ENCODE measurements at regions not wholly inside any gene's neighbourhood (a gene's known extent, or its start where the extent isn't known, plus 50 kb on each side); places are given as distances from the start of the nearest gene placed in this dataset.
"Not testable (repeated sequence)": the region's sequence is repeated elsewhere in the genome, so short reads cannot be mapped to it uniquely, and the experiment has no call there.

DNA sequence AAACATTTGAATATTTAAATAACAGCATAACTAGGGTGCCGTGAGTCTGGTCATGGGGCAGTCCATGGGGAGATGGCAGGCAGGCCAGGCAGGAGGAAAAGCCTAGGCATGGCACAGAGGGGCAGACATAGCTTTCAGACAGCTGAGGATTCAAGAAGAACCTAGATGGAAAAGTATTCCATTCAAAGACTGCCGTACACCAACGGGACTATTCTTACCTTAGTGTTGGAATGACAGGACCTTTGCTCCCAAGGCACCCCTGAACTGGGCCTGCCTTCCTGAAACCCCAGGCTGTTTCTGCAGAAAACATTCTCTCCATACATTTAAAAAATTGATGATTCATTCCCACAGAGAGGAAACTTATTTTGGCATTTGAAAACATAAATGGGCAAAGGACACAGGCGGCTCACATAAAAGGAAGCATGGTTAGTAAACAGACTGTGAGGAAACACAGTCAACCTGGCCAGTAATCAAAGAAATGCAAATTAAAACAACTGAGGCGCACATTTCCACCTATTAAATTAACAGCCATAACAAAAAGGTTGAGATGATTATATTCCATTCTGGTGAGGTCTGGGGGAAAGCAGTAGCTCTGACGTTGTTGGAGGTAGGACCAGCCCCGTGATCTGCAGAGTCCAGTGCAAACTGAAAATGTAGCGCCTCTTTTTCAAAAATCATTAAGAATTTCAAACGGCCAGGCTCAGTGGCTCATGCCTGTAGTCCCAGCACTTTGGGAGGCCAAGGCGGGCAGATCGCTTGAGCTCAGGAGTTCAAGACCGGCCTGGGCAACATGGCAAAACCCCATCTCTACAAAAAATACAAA lies 71.3 kb upstream of the SMAD3 start:
- in situ Hi-C loops (cut with MboI; ENCODE audit: low sequenced_read_pairs) = no loop called here

DNA sequence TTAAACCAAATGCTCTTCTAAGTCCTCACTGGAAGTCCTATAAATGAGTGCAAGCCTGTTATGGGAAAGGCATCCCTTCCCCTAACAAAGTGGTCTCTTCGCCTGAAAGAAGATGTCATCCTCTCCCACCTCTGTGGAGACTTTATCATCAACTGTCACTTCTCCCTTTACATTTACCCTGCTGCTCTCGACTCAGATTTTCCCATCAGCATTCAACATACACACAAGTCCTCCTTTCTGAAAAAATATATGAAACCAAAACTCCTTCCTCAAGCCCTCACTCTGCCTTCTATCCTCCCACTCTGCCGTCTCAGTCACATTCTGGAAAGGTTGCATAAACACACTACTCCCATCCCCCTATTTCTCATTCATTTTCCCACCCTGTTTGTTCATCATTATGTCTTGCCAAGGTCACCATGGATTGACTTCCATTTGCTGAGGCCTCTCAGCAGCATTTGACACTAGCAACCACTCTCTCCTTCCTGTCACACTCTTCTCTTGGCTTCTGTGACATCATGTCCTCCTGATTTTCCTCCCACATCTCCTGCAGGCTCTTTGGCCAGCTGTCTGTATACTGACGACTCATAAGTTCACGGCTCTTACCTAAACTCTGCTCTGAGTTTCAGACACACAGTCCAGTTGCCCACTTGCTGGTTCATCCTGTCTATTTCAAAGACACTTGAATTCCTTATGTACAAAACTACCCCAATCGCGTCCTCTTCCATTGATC lies 70.3 kb upstream of the SMAD3 start:
- in situ Hi-C loops (cut with MboI; ENCODE audit: low sequenced_read_pairs) = no loop called here

DNA sequence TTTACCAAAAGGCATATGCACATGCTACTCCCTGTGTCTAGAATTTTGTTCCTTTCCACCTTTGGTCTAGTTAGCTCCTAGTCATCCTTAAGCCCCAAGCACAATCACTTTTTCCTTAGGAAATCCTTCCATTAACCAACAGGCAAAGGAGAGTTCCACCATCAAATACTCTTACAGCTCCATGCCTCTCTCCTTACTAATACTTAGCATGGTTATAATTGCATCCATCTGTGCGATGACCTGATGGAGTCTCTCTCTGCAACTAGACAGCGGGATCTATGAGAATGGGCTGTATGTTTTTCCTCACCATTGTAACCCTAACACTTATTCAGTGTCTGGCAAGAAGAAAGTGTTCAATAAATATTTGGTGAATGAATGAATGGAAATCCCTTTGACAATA lies 69.3 kb upstream of the SMAD3 start:
- in situ Hi-C loops (cut with MboI; ENCODE audit: low sequenced_read_pairs) = no loop called here

DNA sequence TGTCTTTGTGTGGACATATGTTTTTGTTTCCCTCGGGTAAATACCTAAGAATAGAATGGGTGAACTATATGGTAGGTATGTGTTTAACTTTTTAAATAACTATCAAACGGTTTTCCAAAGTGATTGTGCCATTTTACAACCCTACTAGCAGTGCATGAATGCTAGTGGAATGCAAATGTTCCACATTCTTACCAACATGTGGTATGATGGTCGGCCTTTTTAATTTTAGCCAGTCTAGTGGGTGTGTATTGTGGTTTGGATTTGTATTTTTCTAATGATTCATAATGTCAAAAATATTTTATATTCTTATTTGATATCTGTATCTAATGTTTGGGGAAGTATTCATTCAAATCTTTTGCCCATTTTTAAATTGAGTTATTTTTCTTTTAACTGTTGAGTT lies 68.2 kb upstream of the SMAD3 start:
- in situ Hi-C loops (cut with MboI; ENCODE audit: low sequenced_read_pairs) = no loop called here

DNA sequence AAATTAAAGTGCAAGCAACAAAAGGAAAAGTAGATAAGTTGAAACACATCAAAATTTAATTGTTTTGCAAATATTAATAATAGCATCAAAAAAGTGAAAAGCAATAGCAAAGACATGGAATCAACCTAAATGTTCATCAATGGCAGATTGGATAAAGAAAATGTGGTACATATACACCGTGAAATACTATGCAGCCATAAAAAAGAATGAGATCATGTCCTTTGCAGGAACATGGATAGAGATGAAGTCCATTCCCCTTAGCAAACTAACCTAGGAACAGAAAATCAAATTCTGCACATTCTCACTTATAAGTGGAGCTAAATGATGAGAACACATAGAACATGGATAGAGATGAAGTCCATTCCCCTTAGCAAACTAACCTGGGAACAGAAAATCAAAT lies 67.2 kb upstream of the SMAD3 start:
- in situ Hi-C loops (cut with MboI; ENCODE audit: low sequenced_read_pairs) = not testable (repeated sequence)

DNA sequence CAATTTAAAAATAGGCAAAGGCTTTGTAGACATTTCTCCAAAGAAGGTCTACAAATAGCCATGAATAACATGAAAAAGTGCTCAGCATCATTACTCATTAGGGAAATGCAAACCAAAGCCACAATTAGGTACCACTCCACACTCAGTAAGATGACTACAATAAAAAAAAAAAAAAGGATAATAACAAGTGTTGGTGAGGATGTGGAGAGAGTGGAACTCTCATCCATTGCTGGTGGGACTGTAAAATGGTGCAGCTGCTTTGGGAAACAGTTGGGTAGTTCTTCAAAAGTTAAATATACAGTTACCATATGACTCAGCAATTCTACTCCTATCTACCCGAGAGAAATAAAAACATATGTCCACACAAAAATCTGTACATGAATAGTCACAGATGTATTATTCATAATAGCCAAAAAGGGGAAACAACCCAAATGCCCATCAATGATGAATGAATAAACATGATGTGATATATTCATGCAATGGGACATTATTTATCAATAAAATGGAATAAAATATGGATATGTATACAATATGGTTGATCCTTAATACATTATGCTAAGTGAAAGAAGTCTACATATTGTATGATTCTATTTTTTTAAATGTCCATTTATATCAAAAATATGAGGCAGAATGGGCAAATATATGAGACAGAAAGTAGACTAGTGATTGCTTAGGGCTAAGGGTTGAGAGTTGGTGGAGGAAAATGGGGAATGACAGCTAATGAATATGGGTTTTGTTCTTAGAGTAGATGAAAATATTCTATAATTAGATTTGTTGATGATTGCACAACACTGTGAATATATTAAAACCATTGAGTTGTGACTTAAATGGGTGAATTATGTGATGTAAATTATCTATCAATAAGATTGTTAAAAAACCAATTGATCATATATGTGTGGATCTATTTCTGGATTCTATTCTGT lies 66.1 kb upstream of the SMAD3 start:
- in situ Hi-C loops (cut with MboI; ENCODE audit: low sequenced_read_pairs) = no loop called here

DNA sequence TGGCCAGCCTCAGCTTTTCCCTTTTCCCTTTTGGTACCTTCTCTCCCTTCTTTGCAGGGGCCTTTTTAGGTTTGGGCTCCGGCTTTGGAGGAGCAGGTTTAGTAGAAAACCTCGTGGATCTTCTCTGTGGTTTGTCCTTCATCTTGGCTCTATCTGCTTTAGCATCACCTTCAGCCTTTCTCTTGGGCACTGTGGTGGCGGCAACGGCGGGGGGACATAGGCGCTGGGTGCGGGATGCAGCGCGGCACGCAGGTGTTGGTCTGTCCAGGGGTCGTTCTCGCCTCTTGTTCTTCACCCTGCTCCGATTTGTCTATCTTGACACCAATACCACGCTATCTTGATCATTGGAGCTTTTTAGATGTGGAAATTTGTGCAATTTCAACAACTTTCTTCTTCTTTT lies 64.5 kb upstream of the SMAD3 start:
- in situ Hi-C loops (cut with MboI; ENCODE audit: low sequenced_read_pairs) = no loop called here

DNA sequence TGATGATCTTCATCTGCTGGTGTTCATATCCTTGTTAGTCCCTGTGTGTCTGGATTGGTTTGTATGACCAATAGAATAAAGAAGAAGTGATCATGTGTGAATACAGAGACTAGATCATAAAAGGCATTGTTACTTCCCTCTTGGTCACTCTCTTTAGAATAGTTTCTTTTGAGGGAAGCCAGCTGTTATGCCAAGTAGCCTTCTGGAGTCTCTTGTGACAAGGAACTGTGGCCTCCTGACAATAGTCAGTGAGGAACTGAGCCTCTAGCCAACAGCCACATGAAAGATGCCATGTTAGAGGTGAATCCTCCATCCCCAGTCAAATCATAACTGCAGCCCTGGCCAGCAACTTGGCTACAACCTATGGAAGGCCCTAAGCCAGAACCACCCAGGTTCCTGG lies 63.0 kb upstream of the SMAD3 start:
- in situ Hi-C loops (cut with MboI; ENCODE audit: low sequenced_read_pairs) = no loop called here

DNA sequence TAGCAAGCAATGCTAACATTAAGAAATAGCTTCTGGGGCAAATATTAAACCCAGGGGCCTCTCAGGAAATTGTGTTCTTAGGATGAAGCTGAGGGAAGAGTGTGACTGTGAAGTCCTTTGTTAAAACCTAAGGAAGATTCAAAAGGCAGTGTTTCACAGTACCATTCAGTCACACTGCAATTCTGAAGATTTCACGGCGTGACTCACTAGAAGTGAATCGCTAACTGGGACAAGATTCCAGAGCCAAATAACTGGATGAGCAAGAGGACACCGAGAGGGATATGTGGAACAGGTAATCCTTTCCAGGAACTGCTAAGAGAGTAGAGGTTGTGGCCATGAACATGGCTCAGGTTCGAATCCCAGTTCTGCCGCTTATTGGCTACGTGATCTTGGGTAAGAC lies 61.8 kb upstream of the SMAD3 start:
- in situ Hi-C loops (cut with MboI; ENCODE audit: low sequenced_read_pairs) = no loop called here

DNA sequence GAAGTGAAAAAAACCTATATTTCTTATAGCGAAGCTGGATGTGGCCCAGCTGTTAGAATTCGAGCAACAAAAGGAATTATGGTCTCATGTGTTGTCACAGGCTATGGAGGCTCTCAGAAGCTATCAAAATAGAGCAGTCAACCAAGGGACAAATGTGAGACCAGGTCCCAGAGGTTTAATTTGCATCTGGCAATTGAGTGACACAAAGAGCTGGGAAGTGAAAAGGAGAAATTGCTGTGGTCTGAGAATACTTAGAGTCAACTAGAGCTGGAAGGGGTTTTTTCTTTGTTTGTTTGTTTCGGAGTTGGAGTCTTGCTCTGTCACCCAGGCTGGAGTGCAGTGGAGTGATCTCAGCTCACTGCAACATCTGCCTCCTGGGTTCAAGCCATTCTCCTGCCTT lies 61.3 kb upstream of the SMAD3 start:
- in situ Hi-C loops (cut with MboI; ENCODE audit: low sequenced_read_pairs) = no loop called here

DNA sequence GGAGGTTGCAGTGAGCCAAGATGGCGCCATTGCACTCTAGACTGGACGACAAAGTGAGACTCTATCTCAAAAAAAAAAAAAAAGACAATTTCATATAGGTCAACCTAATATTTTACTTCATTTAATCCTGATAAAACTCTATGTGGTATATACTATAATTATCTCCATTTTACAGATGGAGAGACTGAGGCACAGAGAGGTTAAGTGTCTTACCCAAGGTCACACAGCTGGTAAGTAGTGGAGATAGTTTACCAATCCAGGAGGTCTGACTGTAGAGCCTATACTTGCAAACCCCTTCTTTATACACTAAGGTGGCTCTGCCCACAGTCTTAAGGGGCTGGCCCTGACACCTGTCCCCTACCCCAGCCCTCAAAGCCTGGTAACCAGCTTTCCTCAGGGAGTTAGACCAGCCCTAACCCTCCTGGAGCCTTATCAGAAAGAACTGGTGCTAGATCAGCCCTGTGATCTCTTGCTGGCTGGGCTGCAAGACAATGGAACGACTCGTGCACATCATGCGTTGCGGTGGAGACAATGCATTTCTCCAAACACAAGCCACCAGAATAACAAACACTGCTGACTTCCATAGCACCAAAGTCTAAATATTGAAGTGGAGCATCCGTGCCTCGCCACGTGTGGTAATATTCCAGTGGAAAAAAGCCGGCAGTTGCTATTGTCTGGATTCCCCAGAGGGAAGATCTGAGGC lies 60.0 kb upstream of the SMAD3 start:
- in situ Hi-C loops (cut with MboI; ENCODE audit: low sequenced_read_pairs) = no loop called here

DNA sequence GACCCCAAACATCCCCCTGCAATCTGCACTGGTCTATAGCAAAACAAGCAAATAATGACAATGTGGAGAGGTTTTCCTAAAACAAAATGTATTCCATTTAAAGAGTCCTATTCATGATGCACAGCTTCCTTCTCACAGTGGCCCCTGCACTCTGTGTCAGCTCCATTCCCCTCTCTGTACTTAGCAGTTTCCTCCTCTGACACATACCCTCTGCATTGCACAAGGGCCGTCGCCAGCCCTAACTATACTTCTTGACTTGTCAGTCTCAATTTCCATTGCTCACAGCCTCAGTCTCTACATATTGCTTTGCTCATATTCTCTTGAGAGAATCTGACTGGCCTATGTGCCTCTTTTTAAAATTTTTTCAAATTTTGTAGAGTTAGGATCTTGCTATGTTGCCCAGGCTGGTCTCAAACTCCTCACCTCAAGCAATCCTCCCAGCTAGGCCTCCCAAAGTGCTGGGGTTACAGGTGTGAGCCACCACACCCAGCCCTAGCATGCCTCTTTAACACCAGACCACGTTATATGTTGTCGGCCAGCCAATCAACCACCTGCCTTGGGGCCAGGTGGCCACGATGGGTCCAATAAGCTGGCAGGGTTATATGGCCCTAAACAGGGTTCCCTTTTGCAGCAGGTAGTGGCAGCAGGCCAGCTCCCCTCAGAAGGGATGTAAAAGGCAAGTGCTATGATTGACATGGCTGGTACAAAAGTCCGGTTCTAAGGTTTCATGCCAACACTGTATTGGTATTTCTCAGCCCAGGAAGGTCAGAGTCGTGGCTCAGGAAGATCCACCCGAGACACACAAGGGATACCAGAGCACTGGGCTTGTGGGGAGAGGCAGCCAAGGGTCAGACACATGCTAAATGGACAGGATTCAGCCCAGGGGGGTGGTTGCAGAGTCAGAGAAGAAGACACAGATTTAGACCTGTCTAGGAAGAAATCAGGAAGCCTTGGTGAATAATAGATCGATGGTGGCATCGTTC lies 59.0 kb upstream of the SMAD3 start:
- in situ Hi-C loops (cut with MboI; ENCODE audit: low sequenced_read_pairs) = no loop called here

DNA sequence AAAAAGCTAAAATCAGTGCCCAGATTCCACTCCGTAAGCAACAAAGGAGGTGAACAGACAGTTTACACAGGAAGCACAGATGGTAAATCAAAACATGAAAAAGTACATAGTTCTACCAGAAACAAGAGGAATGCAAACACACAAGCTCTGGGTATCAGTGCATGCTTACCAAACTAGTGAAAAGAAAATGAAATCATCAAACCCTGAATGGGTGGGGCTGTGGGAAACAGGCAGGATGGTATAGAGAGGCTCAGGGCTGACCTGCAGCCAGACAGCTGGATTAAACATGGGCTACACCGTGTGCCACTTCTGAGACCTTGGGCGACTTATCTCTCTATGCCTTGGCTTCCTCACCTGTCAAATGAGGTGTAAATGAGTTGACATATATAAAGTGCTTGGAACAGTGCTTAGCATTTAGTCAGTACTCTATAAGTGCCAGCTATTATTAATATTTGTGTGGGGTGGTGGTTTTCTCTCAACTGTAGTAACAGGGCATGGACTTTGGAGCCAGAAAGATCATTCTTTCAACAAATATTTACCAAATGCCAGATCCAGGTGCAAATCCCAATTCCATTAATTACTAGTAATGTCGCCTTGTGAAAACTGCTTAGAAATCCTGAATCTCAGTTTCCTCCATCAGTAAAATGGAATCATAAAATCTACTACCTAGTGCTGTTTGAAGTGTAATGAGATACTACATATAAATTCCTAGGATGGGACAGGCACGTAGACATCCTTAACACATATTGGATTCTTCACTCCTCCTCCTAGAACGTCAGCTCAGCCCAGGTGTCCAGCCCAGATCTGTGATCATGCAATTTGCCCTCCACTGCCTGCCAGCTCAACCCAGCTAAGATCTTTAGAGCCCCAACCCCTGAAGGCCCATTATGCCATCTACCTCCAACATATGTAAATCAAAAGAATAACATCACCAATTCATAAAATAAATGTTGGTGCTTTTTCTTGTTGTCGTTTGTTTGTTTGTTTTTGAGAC lies 55.5 kb upstream of the SMAD3 start:
- in situ Hi-C loops (cut with MboI; ENCODE audit: low sequenced_read_pairs) = no loop called here

DNA sequence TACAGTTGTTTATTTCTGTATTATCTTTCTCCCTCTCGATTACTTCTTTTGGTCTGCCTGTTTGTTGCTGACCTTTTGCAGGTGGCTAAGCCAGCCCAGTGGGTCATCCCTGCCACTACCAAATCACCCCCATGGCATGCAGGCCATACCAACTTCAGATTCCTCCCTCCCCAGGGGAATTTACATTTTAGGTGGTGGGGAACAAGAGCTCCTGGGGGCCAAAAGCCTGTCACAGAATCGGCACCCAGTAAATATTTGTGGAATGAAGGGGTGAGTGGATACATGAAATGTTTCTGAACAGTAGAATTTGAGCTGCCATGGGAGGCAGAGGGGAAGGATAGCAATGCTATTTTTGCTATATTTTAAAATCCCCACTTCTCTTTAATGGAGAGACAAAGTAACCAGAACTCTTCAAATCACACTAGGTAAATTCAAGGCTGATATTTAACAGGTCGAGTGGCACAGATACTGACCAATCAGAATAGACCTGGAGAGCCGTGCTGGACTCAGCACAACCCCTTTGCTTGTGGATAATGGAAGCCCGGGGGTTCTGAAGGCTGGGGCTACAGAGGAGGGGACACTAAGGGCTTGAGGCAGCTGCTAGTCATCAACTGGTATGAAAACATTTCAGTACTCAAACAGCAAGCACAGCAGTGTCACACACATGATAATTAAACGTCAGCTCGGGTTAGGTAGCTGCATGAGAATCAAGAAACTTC lies 54.3 kb upstream of the SMAD3 start:
- in situ Hi-C loops (cut with MboI; ENCODE audit: low sequenced_read_pairs) = no loop called here

DNA sequence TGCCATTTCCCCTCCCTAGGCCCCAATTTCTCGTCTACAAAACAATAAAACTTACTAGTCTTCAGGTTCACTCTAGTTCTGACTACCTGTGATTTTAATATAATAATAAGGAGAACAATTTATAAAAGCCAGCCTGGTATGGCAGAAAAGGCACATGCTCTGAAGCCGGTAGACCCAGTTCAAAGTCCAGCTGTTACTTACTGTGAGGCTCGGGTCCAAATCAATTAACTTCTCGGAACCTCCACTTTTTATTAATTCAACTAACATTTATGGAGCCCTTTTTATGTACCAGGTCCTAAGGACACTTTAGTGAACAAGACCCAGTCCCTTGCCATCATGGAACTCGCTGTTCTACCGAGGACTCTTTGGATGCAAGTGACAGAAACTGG lies 53.8 kb upstream of the SMAD3 start:
- in situ Hi-C loops (cut with MboI; ENCODE audit: low sequenced_read_pairs) = no loop called here

DNA sequence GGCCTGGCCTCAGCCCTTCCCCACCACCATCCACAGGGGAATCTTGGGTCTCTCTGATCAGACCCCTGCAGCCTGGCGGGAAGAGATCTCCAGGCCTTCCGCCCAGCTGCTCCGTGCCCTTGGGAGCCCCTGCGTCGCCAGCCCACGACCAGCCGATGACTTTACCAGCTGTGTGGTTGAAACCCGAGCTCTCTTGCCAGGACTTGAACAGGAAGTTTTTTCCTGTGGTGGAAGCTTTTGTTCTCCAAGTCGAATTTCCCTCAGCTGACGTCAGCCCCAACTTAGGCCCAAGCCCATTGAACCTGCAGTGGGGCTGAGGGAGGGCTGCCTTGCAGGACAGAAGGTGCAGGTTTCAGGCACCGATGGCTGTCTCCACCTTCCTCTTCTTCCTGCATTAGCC lies 51.7 kb upstream of the SMAD3 start:
- in situ Hi-C loops (cut with MboI; ENCODE audit: low sequenced_read_pairs) = no loop called here
